NCI-H1092 (cell line): ENCODE measurements at regions not wholly inside any gene's neighbourhood (a gene's known extent, or its start where the extent isn't known, plus 50 kb on each side); places are given as distances from the start of the nearest gene placed in this dataset.
"Not testable (repeated sequence)": the region's sequence is repeated elsewhere in the genome, so short reads cannot be mapped to it uniquely, and the experiment has no call there.

Source experiments
- DNase-seq: peaks from one replicate; lab custom pipeline; 2025; lab: John Stamatoyannopoulos, UW

DNA sequence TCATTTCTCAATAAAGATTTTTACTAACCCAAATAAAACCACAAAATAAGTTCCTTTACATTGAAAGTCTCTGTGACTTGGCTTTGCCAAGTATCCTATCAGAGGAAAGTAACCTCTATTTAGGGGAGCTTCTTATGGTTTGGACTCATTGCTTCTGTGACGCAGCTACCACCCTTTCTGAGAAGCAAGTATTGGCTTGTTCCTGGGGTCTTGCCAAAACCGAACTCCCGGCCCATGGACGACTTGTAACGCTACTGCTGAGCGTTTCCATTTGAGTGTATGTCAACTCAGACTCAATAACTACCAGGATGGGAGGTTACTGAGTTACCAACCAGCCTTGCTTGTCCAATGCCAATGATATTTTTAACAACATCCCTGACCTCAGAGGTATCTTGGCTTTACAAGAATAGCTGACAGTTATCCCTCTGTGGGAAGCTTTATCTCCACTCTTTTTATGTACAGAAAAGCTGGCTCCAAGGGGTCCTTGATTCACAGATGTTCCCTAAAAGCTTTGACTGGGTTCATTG lies 911.9 kb downstream of the TTLL7 start:
- no peak for DNase-seq

- no peak for DNase-seq
These were observed 912.6 kb downstream of the TTLL7 start for GRCh38 chr1:83086346-83086745.

DNA sequence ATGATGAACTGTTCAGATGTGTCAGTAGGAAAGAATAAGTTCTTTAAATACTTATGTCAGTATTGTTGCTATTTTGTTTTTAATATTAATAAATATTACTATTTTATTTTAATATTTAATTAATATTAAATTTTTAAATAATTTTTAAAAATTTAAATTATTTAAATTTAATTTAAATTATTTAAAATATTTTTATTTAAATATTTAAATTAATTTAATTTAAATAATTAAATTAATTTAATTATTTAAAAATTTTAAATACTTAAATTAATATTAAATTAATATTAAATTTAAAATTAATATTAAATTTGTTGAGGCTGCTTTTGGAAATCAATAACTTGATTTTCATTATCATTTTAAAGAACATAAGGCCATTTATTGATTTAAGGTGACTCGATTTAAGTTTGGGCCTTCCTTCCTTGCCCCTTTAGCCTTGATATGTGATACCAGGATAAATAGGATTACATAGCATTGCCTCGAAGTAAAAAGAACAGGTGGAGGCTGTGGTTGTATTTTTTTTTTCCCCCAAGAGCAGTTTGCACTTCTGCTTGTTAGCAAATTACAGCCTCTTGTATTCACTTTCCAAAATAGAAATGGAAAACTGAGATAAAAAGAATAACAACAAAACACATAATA lies 915.2 kb downstream of the TTLL7 start:
- DNase-seq = no peak

- DNase-seq = no peak
These were observed 921.5 kb downstream of the TTLL7 start for GRCh38 chr1:83077411-83077810.

DNA sequence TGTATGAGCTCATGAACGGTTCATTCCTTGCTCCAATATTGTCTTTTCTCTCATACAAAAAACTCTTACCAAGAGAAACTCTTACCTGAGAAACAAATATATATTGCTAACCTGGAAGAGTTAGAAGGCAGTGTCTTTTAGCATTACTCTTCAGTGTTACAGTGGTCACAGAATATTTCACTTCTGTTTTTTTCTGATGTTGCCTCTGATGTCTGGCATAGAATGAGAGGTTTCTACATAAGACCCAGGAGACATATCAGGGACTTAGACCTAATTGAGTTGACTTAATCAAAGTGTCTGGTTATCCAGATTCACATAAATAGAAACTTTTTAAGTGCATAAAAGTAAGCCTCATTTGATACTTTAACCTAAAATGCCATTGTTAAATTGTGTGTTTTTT lies 923.8 kb downstream of the TTLL7 start:
- no peak for DNase-seq

DNA sequence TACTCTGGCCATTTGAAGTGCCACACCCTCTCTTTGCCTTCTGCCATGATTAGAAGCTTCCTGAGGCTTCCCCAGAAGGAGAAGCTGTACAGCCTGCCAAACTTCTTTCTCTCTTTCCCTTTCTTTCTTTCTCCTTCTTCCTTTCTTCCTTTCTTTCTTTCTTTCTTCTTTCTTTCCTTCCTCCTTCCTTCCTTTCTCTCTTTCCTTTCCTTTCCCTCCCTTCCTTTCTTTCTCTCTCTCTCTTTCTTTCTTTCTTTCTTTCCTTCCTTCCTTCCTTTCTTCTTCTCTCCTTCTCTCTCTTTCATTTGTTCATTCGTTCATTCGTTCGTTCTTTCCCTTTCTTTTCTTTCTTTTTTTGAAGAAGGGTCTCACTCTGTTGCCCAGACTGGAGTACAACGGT lies 931.0 kb downstream of the TTLL7 start:
- DNase-seq = no peak

DNA sequence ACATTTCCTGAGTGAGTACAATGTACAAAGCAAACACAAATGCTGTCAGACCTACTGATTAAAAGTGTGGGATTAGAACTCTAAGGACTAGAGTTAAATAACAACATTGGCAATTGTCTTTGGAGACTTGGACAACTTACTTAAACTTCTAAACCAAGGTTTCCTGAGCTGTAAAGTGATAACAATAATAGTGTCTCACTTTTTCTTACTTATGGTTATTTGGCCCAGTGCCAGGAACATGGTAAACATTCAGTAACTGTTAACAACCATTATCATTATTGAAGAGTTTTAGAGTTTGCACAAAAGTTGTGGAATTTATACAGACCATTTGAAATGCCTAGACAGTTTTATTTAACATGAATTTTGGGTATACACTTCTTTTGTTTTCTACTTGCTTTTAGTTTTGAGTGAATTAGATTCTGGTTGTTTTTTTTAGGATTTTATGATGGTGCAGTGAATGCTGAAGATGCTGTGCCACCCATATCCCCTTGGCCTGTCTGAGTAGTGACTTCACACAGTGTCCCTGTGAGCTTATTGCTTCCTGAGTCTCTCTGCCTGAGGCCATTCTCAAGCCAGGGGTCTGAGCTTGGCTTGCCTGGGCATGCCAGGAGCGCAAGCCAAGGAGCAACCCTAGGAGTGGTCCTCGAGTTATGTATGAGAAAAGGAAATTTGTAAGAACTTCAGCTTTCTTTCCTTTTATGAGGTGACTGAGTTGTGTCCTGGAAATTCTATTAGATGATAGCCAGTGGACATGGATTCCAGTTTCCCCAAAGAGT lies 932.8 kb downstream of the TTLL7 start:
- no peak for DNase-seq

- DNase-seq = no peak
These were observed 934.2 kb downstream of the TTLL7 start for GRCh38 chr1:83064589-83065242.

DNA sequence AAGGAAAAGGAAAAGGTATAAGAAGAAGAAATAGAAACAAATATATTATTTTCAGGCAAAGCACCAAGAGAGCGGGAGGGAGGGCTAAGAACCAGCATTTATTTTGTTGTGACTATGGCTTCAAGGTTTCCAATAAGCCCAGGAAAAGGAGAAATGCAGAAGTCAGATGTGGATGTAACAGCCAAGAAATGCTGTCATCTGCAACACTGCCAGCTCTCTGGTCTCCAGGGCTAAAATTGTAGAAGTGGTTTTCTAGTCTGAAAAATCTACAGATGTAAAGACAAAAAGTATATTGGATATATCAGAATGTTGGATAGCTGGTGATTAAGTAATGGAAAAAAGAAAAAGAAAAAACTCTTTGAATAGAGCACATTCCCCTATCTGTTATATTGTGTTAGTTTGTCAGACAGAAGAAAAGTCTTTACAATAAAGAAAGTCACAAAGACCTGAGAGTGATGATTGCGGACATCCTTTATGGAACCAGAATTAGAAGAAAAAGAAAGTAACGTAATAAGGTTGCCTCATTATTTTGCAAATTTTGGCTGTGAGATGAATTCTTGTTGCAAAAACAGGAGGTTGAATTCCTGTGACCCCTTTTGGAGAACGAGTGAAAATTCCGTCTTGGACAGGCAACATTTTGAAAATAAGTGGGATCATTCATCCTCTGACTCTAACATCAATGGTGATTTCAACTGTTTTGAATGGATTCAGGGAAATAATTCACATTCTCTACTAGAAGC lies 938.1 kb downstream of the TTLL7 start:
- DNase-seq = no peak

- DNase-seq = no peak
These were observed 938.7 kb downstream of the TTLL7 start for GRCh38 chr1:83060221-83060620.

DNA sequence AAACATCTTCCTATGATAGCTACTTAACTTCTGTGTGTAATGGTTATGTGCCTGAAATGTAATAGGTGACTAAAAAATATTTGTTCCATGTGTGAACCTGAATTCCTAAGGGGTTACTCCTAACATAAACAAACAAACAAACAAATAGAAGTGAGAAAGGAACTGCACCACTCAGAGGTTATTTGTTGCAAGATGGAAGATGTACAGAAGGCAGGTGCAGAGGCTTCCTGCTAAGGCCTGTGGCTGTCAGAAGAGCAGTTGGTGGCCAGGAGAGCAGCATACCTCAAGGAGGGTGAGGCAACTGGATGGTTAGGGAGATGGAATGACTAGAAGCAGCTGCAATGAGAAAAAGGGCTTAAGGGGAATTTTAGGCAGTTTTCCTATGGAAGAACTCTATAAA lies 940.6 kb downstream of the TTLL7 start:
- no peak for DNase-seq

DNA sequence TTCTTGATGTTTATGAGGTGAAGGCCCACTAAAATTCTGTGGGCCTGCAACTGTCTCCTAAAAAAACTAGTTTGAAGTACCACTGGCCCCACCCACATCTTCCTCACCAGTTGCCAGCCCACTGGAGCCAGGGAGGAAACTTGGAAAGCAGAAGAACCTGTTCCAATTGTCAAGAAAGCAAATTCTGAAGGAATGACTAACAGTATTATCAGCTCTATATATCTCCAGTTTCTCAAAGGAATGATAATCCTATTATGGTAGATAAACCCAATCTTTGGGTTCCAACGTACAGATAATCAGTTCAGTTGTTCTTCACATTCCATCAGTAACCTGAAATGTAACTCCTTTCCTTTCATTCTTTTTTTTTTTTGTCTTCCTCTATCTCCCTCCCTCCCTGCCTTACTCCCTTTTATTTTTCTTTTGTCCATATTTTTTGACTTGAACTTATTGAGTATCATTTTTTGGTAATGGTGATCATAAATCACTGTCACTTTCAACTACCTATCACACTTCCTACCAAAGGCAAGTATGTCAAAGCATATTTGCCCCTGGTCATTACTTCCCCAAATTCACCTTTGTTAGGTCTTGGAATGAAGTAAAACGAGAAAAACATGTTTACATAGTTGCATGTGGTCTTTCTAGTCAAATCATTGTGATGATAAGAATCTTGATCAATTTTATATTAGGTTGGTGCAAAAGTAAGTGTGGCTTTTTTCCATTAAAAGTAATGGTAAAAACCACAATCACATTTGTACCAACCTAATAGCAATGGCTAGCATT lies 943.4 kb downstream of the TTLL7 start:
- no peak for DNase-seq

- no peak for DNase-seq
These were observed 945.5 kb downstream of the TTLL7 start for GRCh38 chr1:83053446-83053845.

GRCh38 chr1:83052865-83053264 lies 946.1 kb downstream of the TTLL7 start:
- no peak for DNase-seq

DNA sequence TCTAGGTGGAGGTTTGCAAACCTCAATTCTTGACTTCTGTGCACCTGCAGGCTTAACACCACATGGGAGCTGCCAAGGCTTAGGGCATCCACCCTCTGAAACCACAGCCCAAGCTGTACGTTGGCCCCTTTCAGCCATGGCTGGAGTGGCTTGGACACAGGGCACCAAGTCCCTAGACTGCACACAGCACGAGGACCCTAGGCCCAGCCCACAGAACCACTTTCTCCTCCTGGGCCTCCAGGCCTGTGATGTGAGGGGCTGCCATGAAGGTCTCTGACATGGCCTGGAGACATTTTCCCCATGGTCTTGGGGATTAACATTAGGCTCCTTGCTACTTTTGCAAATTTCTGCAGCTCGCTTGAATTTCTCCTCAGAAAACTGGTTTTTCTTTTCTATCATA lies 947.9 kb downstream of the TTLL7 start:
- not testable (repeated sequence) for DNase-seq

DNA sequence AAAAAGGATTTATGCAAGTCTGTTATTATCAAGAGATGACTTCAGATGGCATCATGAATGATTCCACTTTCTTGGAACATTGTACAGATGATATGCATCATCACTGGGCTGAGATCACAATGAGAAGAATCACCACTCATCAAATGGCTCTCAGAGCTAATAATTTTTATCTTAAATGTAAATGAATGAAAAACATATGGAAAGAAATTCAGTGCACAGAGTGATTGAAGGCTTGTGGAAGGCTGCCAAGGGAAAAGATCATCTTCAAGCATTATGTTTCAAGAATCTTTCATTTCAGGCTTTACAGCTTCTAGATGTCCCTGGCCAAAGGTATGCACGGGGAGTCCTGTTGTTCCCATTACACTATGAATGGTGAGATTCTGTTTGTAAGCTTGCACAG lies 955.7 kb downstream of the TTLL7 start:
- no peak for DNase-seq

GRCh38 chr1:83039091-83039490 lies 959.8 kb downstream of the TTLL7 start:
- DNase-seq = not testable (repeated sequence)

DNA sequence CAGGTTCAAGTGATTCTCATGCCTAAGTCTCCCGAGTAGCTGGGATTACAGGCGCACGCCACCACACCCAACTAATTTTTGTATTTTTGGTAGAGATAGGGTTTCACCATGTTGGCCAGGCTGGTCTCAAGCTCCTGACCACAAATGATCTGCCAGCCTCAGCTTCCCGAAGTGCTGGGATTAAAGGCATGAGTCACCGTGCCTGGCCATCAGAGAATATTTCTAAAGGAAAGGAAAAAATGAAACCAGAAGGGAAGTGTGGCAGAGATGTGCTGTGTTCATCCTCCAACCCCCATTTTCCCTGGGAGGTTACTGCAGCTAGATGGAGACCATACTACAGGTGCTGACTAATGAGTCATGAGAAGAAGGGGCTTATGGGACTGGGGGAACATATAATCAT lies 964.1 kb downstream of the TTLL7 start:
- no peak for DNase-seq

GRCh38 chr1:83033682-83034081 lies 965.2 kb downstream of the TTLL7 start:
- no peak for DNase-seq

DNA sequence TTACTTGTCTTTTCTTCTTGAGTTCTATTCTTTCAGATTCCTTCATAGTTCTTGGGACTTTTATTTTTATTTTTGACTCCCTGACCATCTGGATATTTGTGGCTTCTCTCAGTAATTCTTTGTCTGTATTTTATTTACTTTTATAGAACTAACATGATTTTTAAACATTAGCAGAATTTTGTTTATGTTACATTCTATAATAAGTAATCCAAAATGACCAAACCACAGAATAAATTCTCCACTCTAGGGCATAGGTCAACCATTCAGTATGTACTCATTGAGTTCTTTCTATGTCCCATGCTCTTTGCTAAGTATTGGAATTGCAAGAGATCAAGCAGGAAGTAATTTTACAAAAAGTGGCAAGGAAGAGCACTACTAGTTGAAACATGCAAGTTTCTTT lies 969.0 kb downstream of the TTLL7 start:
- DNase-seq = no peak

DNA sequence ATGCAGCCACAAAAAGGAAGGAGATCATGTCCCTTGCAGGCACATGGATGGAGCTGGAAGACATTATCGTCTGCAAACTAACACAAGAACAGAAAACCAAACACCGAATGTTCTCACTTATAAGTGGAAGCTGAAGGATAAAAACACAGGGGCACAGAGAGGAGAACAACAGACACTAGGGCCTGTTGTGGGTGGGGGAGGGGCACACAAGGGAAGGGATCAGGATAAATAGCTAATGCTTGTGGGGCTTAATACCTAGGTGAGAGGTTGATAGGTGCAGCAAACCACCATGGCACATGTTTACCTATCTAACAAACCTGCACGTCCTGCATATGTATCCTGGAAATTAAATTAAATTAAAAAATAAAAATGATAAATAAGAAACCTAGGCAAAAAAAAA lies 969.9 kb downstream of the TTLL7 start:
- no peak for DNase-seq

GRCh38 chr1:83028467-83028866 lies 970.5 kb downstream of the TTLL7 start:
- no peak for DNase-seq
